ENCODE measurements at regions not wholly inside any gene's neighbourhood (a gene's known extent, or its start where the extent isn't known, plus 50 kb on each side); places are given as distances from the start of the nearest gene placed in this dataset.

- ATAC-seq, result no peak
Measured at GRCh38 chr3:72698154-72698917, 149.9 kb downstream of the SHQ1 start.

GRCh38 chr3:72697717-72698116, 150.5 kb downstream of the SHQ1 start:
- Histone ChIP-seq H3K4me3 (no peak overlapping the region), H3K27me3 (ENCODE audit: low read depth) (no peaks in the 10 kb centered on the region), H3K27ac (no peak overlapping the region), H3K9me3 (no peaks in the 10 kb centered on the region), H3K36me3 (no peaks in the 10 kb centered on the region), H3K4me1 (no peaks in the 10 kb centered on the region)
- intact Hi-C loops (cut with DNase I), result no loop called here
- no peak for ATAC-seq
- no peak for DNase-seq
- TF ChIP-seq CTCF (IDR thresholded peaks at IDR 0.05), result no peak

More at GRCh38 chr3:72698154-72698917, 149.9 kb downstream of the SHQ1 start:
- Histone ChIP-seq H3K9me3 (no peaks in the 10 kb centered on the region), H3K27me3 (ENCODE audit: low read depth) (no peaks in the 10 kb centered on the region), H3K4me3 (no peak overlapping the region), H3K4me1 (no peaks in the 10 kb centered on the region), H3K36me3 (no peaks in the 10 kb centered on the region), H3K27ac (no peak overlapping the region)
- TF ChIP-seq CTCF (IDR thresholded peaks at IDR 0.05), result no peak
- intact Hi-C loops (cut with DNase I), result no loop called here
- DNase-seq, result no peak

DNA sequence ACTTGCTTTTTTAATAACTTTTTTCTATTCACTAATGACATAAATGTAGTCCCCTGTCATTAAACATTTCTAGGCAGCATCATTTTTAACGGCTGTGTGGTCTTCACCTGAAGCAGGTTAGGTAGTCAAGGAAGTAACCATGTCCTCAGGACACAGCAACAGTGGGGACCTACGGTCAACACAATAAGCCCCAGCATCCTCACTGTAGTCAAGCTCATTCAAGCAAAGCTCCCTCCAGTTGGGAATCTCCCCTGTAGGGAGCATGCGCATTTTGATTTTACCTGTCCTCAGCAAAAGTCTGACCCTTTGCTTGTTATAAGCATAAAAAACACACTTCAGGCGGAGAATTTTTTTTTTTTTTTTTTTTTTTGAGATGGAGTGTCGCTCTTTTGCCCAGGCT, 151.4 kb downstream of the SHQ1 start:
- intact Hi-C loops (cut with DNase I), result no loop called here

GRCh38 chr3:72694398-72694797, 153.8 kb downstream of the SHQ1 start:
- no peak for ATAC-seq
- no peak for TF ChIP-seq CTCF (IDR thresholded peaks at IDR 0.05)
- no peak overlapping the region for H3K27ac ChIP-seq
- H3K27me3 ChIP-seq (ENCODE audit: low read depth), result no peaks in the 10 kb centered on the region
- intact Hi-C loops (cut with DNase I), result no loop called here
- H3K36me3 ChIP-seq, result no peaks in the 10 kb centered on the region
- H3K4me1 ChIP-seq, result no peaks in the 10 kb centered on the region
- no peak for DNase-seq
- no peak overlapping the region for H3K4me3 ChIP-seq
- no peaks in the 10 kb centered on the region for H3K9me3 ChIP-seq

More for the DNA sequence above, 151.4 kb downstream of the SHQ1 start:
- Histone ChIP-seq H3K36me3 (no peaks in the 10 kb centered on the region), H3K27me3 (ENCODE audit: low read depth) (no peaks in the 10 kb centered on the region), H3K4me1 (no peaks in the 10 kb centered on the region), H3K9me3 (no peaks in the 10 kb centered on the region), H3K4me3 (no peak overlapping the region), H3K27ac (no peak overlapping the region)
- no peak for TF ChIP-seq CTCF (IDR thresholded peaks at IDR 0.05)
- ATAC-seq (no peak), DNase-seq (no peak)

GRCh38 chr3:72692990-72693389, 155.3 kb downstream of the SHQ1 start:
- H3K4me3 ChIP-seq, result no peak overlapping the region
- intact Hi-C loops (cut with DNase I), result no loop called here
- H3K36me3 ChIP-seq, result no peaks in the 10 kb centered on the region
- no peak for DNase-seq
- no peaks in the 10 kb centered on the region for H3K4me1 ChIP-seq
- H3K9me3 ChIP-seq, result no peaks in the 10 kb centered on the region
- H3K27me3 ChIP-seq (ENCODE audit: low read depth), result no peaks in the 10 kb centered on the region
- ATAC-seq, result peak; percentile 32 to 56
- no peak overlapping the region for H3K27ac ChIP-seq
- TF ChIP-seq CTCF (IDR thresholded peaks at IDR 0.05), result no peak
